ENCODE measurements at regions not wholly inside any gene's neighbourhood (a gene's known extent, or its start where the extent isn't known, plus 50 kb on each side); places are given as distances from the start of the nearest gene placed in this dataset.

DNA sequence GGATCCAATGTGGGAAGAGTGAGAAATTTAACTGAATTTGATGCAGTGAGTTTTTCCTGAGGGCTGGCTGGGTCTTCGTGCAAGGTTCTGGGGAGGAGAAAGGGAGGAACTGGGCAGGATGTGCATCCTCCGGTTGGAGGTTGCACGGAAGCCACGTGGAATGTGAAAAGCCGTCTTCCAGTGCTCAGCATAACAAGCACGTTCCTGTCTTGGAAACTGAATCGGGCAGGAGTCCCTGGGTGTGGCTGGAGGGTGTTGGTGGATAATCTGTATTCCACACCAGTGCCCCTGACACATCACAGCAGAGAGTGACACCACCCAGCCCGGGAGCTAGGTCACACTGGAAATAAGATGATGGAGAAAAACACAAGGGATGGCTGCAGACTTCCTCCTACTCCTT is 154.3 kb downstream of the C5orf15 start:
- Histone ChIP-seq H3K9ac (replicated peaks in 1 of 4; ENCODE audit: extremely low read depth in 1 of 4, low read depth in 3 of 4, low read length in 3 of 4) (no peak overlapping the region), H2BK20ac (ENCODE audit: low read length) (no peak overlapping the region), H3K23ac (ENCODE audit: insufficient read length) (no peak overlapping the region), H3K56ac (replicated peaks; ENCODE audit: insufficient read length, low read depth, low read length) (no peak overlapping the region), H3K4me1 (replicated peaks in 1 of 4; ENCODE audit: control insufficient read depth in 3 of 4, insufficient read depth in 4 of 4, low read length in 3 of 4) (no peaks in the 10 kb centered on the region), H3K36me3 (ENCODE audit: control insufficient read depth in 2 of 4, insufficient read depth in 4 of 4, low read length in 3 of 4) (no peaks in the 10 kb centered on the region), H3K79me1 (ENCODE audit: low read depth, low read length) (no peaks in the 10 kb centered on the region), H2BK120ac (replicated peaks; ENCODE audit: low read depth, low read length) (no peak overlapping the region), H2AFZ (ENCODE audit: low read length) (no peak overlapping the region), H3K14ac (ENCODE audit: insufficient read length) (no peak overlapping the region), H3K18ac (ENCODE audit: extremely low read depth, low read length) (no peak overlapping the region), H3K79me2 (ENCODE audit: control insufficient read depth in 1 of 2, insufficient read depth in 2 of 2, low read length in 2 of 2) (no peaks in the 10 kb centered on the region), H2AK5ac (ENCODE audit: low read depth, low read length) (no peak overlapping the region), H4K91ac (replicated peaks; ENCODE audit: insufficient read length, low read length) (no peak overlapping the region), H3K23me2 (ENCODE audit: low read depth, low read length) (no peaks in the 10 kb centered on the region), H3K4me2 (ENCODE audit: insufficient read depth in 1 of 2, low read depth in 2 of 2, low read length in 2 of 2) (no peak overlapping the region), H3K27ac (ENCODE audit: low read depth, low read length) (no peak overlapping the region), H2BK5ac (ENCODE audit: low read depth, low read length) (no peak overlapping the region), H3K9me3 (ENCODE audit: insufficient read depth in 2 of 2, low read depth in 1 of 2, low read length in 1 of 2) (no peaks in the 10 kb centered on the region), H3K4me3 (ENCODE audit: extremely low read depth in 1 of 4, insufficient read depth in 2 of 4, low read depth in 3 of 4, low read length in 4 of 4) (no peak overlapping the region), H3K4ac (replicated peaks; ENCODE audit: insufficient read length, low read depth, low read length) (no peak overlapping the region), H4K20me1 (replicated peaks in 1 of 2; ENCODE audit: control insufficient read depth in 1 of 2, insufficient read depth in 2 of 2, low read length in 2 of 2) (no peaks in the 10 kb centered on the region), H2BK15ac (ENCODE audit: low read length) (no peak overlapping the region), H4K8ac (ENCODE audit: extremely low read depth, insufficient read depth, low read length) (no peak overlapping the region; the same call in 1 of the 2 replicates), H4K5ac (ENCODE audit: insufficient read length, low read depth, low read length) (no peak overlapping the region), H3K27me3 (replicated peaks in 1 of 4; ENCODE audit: control insufficient read depth in 3 of 4, extremely low read depth in 1 of 4, insufficient read depth in 3 of 4, low read length in 3 of 4) (no peaks in the 10 kb centered on the region; a peak in 1 of 7 replicates), H2BK12ac (ENCODE audit: low read depth, low read length) (no peak overlapping the region)
- CTCF ChIA-PET (ENCODE audit: partially characterized antibody) = interaction anchor here (1.3 to 2.7 kb wide), 3 partner anchors 11 to 56 kb away, joined by 3 to 9 read pairs (median 4); no protein-coding TSS in a partner anchor
- TF ChIP-seq RNF2 (IDR thresholded peaks at IDR 0.05; ENCODE audit: borderline replicate concordance, low read depth, low read length, missing control alignments, poor library complexity, severe bottlenecking) (no peak), GABPA (IDR thresholded peaks at IDR 0.05; ENCODE audit: borderline replicate concordance, insufficient read depth, low read length) (no peak), JUN (IDR thresholded peaks at IDR 0.05; ENCODE audit: low read depth, low read length) (no peak), TAF7 (optimal IDR thresholded peaks at IDR 0.05; ENCODE audit: borderline replicate concordance, low read depth, low read length) (no peak), RBBP5 (IDR thresholded peaks at IDR 0.05; ENCODE audit: borderline replicate concordance, low read depth, low read length) (no peak), CTBP2 (IDR thresholded peaks at IDR 0.05; ENCODE audit: borderline replicate concordance, insufficient read depth, insufficient read length, low read length) (no peak), RFX5 (IDR thresholded peaks at IDR 0.05; ENCODE audit: borderline replicate concordance, low read depth, low read length) (no peak), KDM4A (IDR thresholded peaks at IDR 0.05; ENCODE audit: low read depth, low read length, severe bottlenecking) (no peak), EZH2 (IDR thresholded peaks at IDR 0.05; ENCODE audit: low read depth, low read length, severe bottlenecking) (no peak), GTF2F1 (IDR thresholded peaks at IDR 0.05; ENCODE audit: borderline replicate concordance, low read depth, low read length) (no peak)
- DNase-seq (ENCODE audit: low read depth in 1 of 2, low spot score in 2 of 2) = no peak
- 97% methylated on average over 8 of the region's 8 CpGs; no CpG with 5 or more reads in 1 of the 2 experiments for WGBS, 2 experiments (ENCODE audit: extremely low coverage in 1 of 2, insufficient coverage in 1 of 2, insufficient read length in 1 of 2, insufficient replicate concordance in 2 of 2, low coverage in 1 of 2, low lambda C conversion rate in 2 of 2, missing lambda C conversion rate in 1 of 2)
- no peak for FAIRE-seq
- POLR2A ChIA-PET (ENCODE audit: partially characterized antibody) = no interaction called here
